ENCODE measurements at regions not wholly inside any gene's neighbourhood (a gene's known extent, or its start where the extent isn't known, plus 50 kb on each side); places are given as distances from the start of the nearest gene placed in this dataset.
A peak's percentile ranks its signal among the peaks of the same experiment; 100 is the strongest.

GRCh38 chr5:61275841-61276240, 56.2 kb upstream of the ZSWIM6 start:
- TF ChIP-seq CTCF (IDR thresholded peaks at IDR 0.05; ENCODE audit: unreplicated experiment) = no peak
- no TSS peak for BruUV-seq (replicated peaks)
- H3K27me3 Mint-ChIP-seq (ENCODE audit: insufficient read depth, unreplicated experiment) = no peaks in the 10 kb centered on the region
- no peaks in the 10 kb centered on the region for H3K9me3 Mint-ChIP-seq (ENCODE audit: unreplicated experiment)
- no peak overlapping the region for H3K4me3 Mint-ChIP-seq (ENCODE audit: unreplicated experiment)
- POLR2A ChIA-PET = no interaction called here
- peaks cover 32% of the 10 kb centered on the region for H3K4me1 Mint-ChIP-seq (ENCODE audit: insufficient read depth, unreplicated experiment)
- H3K36me3 Mint-ChIP-seq (ENCODE audit: insufficient read depth, unreplicated experiment) = no peaks in the 10 kb centered on the region
- peak; percentile 80 for DNase-seq (ENCODE audit: unreplicated experiment)
- peak overlapping the region; percentile 71 for H3K27ac Mint-ChIP-seq (ENCODE audit: low read depth, unreplicated experiment)
- intact Hi-C loops (cut with micrococcal nuclease) = no loop called here
- CTCF ChIA-PET = interaction anchor here (0.7 to 1.0 kb wide), 2 partner anchors 58 to 109 kb away, joined by 3 to 5 read pairs; no protein-coding TSS in a partner anchor

GRCh38 chr5:61277190-61277589, 54.9 kb upstream of the ZSWIM6 start:
- TF ChIP-seq CTCF (IDR thresholded peaks at IDR 0.05; ENCODE audit: unreplicated experiment) = no peak
- no peak overlapping the region for H3K4me3 Mint-ChIP-seq (ENCODE audit: unreplicated experiment)
- H3K4me1 Mint-ChIP-seq (ENCODE audit: insufficient read depth, unreplicated experiment) = peaks cover 38% of the 10 kb centered on the region
- no peaks in the 10 kb centered on the region for H3K27me3 Mint-ChIP-seq (ENCODE audit: insufficient read depth, unreplicated experiment)
- peak overlapping the region; percentile 83 for H3K27ac Mint-ChIP-seq (ENCODE audit: low read depth, unreplicated experiment)
- intact Hi-C loops (cut with micrococcal nuclease) = no loop called here
- DNase-seq (ENCODE audit: unreplicated experiment) = peak; percentile 34
- POLR2A ChIA-PET = interaction anchor here (1.4 to 5.1 kb wide), 2 partner anchors 26 to 54 kb away, joined by 8 to 35 read pairs; no protein-coding TSS in a partner anchor
- H3K36me3 Mint-ChIP-seq (ENCODE audit: insufficient read depth, unreplicated experiment) = no peaks in the 10 kb centered on the region
- H3K9me3 Mint-ChIP-seq (ENCODE audit: unreplicated experiment) = no peaks in the 10 kb centered on the region
- CTCF ChIA-PET = interaction anchor here (0.7 to 1.2 kb wide), 2 partner anchors 34 to 112 kb away, joined by 3 to 4 read pairs; no protein-coding TSS in a partner anchor
- BruUV-seq (replicated peaks) = no TSS peak

- Mint-ChIP-seq H3K4me1 (ENCODE audit: insufficient read depth, unreplicated experiment) (peaks cover 38% of the 10 kb centered on the region), H3K9me3 (ENCODE audit: unreplicated experiment) (no peaks in the 10 kb centered on the region), H3K27me3 (ENCODE audit: insufficient read depth, unreplicated experiment) (no peaks in the 10 kb centered on the region), H3K4me3 (ENCODE audit: unreplicated experiment) (no peak overlapping the region), H3K27ac (ENCODE audit: low read depth, unreplicated experiment) (peak overlapping the region; percentile 83), H3K36me3 (ENCODE audit: insufficient read depth, unreplicated experiment) (no peaks in the 10 kb centered on the region)
- no TSS peak for BruUV-seq (replicated peaks)
- ChIA-PET CTCF (interaction anchor here (0.6 to 1.1 kb wide), 4 partner anchors 25 to 626 kb away, joined by 3 to 6 read pairs (median 5); no protein-coding TSS in a partner anchor), POLR2A (interaction anchor here (1.4 to 5.1 kb wide), 3 partner anchors 21 to 53 kb away, joined by 6 to 35 read pairs (median 8); no protein-coding TSS in a partner anchor)
- intact Hi-C loops (cut with micrococcal nuclease) = no loop called here
- DNase-seq (ENCODE audit: unreplicated experiment) = peak; percentile 87
- TF ChIP-seq CTCF (IDR thresholded peaks at IDR 0.05; ENCODE audit: unreplicated experiment) = no peak
Measured at GRCh38 chr5:61277781-61278180, 54.3 kb upstream of the ZSWIM6 start.

GRCh38 chr5:61279725-61280124, 52.3 kb upstream of the ZSWIM6 start:
- POLR2A ChIA-PET = interaction anchor here (0.6 to 5.1 kb wide), 8 partner anchors 17 to 144 kb away, joined by 3 to 35 read pairs (median 14); partner anchors contain the start of gene ZSWIM6
- Mint-ChIP-seq H3K36me3 (ENCODE audit: insufficient read depth, unreplicated experiment) (no peaks in the 10 kb centered on the region), H3K27ac (ENCODE audit: low read depth, unreplicated experiment) (no peak overlapping the region), H3K4me3 (ENCODE audit: unreplicated experiment) (no peak overlapping the region), H3K27me3 (ENCODE audit: insufficient read depth, unreplicated experiment) (no peaks in the 10 kb centered on the region), H3K4me1 (ENCODE audit: insufficient read depth, unreplicated experiment) (peaks cover 38% of the 10 kb centered on the region), H3K9me3 (ENCODE audit: unreplicated experiment) (no peaks in the 10 kb centered on the region)
- BruUV-seq (replicated peaks) = no TSS peak
- intact Hi-C loops (cut with micrococcal nuclease) = loop anchor here (1.0 kb wide), 1 partner anchor 52 kb away; no protein-coding TSS in a partner anchor
- no peak for DNase-seq (ENCODE audit: unreplicated experiment)
- CTCF ChIA-PET = interaction anchor here (0.7 to 1.1 kb wide), 4 partner anchors 21 to 1635 kb away, joined by 3 read pairs; no protein-coding TSS in a partner anchor
- TF ChIP-seq CTCF (IDR thresholded peaks at IDR 0.05; ENCODE audit: unreplicated experiment) = no peak
